Neural cell (in vitro differentiated cells): ENCODE measurements at regions not wholly inside any gene's neighbourhood (a gene's known extent, or its start where the extent isn't known, plus 50 kb on each side); places are given as distances from the start of the nearest gene placed in this dataset.

Source experiments
- CTCF ChIP-seq: fragments of 450-650 bp; IDR thresholded peaks from 2 replicates; pipeline ENCODE4 v1.5.1; 2014; ENCODE audit warnings: antibody characterized with exemption, mild to moderate bottlenecking, moderate library complexity; ENCODE audit not compliant: poor library complexity, severe bottlenecking
- EZH2 ChIP-seq: fragments of 200-600, 300-800 bp; shearing (Covaris generic), sonication (generic); IDR thresholded peaks from 2 replicates; pipeline ENCODE4 v1.6.1; 2014; ENCODE audit warnings: antibody characterized with exemption, low read length, borderline replicate concordance, mild to moderate bottlenecking; ENCODE audit not compliant: insufficient read depth, poor library complexity, severe bottlenecking
- MXI1 ChIP-seq: fragments of 450-650 bp; conservative IDR thresholded peaks from 2 replicates; pipeline ENCODE4 v1.6.1; 2014; ENCODE audit warnings: antibody characterized with exemption, mild to moderate bottlenecking; ENCODE audit not compliant: poor library complexity, severe bottlenecking
- POLR2AphosphoS5 ChIP-seq: IDR thresholded peaks from 2 replicates; pipeline ENCODE4 v1.6.1; 2012
- RAD21 ChIP-seq: fragments of 450-650 bp; conservative IDR thresholded peaks from 2 replicates; pipeline ENCODE4 v1.6.1; 2014; ENCODE audit warnings: antibody characterized with exemption, mild to moderate bottlenecking, moderate library complexity
- TAF1 ChIP-seq: IDR thresholded peaks from 2 replicates; pipeline ENCODE4 v1.6.1; 2012; ENCODE audit warnings: low read depth

- TF ChIP-seq CTCF = no peak
- no peak for TF ChIP-seq TAF1
- TF ChIP-seq EZH2 = no peak
- no peak for TF ChIP-seq MXI1
- no peak for TF ChIP-seq POLR2AphosphoS5
- TF ChIP-seq RAD21 = no peak
Observed at GRCh38 chr9:135012166-135012565, 75.3 kb upstream of the OLFM1 start.
